ENCODE measurements at regions not wholly inside any gene's neighbourhood (a gene's known extent, or its start where the extent isn't known, plus 50 kb on each side); places are given as distances from the start of the nearest gene placed in this dataset.
A peak's percentile ranks its signal among the peaks of the same experiment; 100 is the strongest.

DNA sequence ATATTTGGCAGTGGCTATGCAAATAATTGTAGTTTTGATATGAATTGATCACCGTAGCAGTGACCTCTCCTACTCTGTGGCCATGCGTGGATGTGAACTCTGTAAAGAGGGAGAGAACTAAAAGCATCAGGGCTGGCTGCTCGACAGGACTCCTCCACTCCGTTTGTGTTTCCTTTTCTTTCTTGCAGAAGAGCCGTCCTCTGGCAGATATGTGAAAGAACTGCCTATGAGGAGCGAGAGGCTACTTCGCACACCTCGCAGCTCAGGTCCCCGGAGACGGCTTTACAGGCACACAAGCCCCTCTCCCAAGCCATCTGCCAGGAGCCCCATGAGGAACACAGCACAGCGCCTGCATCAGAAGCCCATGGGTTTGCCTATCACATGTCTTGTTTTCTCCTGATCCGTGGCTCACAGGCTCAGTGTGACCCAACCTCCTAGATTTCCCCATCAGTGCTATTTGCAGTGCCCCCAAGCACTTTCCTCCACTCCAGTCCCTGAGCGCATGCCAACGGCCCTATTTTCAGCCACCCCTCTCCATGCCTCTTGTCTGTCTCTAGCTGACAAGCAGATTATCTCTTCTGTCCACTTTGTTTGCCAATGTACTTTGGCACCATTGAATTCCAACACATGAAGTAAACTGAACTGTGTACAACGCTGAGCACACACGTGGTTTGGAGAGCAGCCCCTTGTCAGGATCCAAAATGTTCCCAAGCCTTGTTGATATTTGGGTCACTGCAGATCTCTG is 164.3 kb upstream of the AKR1E2 start:
- no peak overlapping the region for H3K4me3 ChIP-seq (ENCODE audit: low read depth, low read length)
- TF ChIP-seq, protein P1, sequence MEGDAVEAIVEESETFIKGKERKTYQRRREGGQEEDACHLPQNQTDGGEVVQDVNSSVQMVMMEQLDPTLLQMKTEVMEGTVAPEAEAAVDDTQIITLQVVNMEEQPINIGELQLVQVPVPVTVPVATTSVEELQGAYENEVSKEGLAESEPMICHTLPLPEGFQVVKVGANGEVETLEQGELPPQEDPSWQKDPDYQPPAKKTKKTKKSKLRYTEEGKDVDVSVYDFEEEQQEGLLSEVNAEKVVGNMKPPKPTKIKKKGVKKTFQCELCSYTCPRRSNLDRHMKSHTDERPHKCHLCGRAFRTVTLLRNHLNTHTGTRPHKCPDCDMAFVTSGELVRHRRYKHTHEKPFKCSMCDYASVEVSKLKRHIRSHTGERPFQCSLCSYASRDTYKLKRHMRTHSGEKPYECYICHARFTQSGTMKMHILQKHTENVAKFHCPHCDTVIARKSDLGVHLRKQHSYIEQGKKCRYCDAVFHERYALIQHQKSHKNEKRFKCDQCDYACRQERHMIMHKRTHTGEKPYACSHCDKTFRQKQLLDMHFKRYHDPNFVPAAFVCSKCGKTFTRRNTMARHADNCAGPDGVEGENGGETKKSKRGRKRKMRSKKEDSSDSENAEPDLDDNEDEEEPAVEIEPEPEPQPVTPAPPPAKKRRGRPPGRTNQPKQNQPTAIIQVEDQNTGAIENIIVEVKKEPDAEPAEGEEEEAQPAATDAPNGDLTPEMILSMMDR (IDR thresholded peaks at IDR 0.05; ENCODE audit: low read depth, low read length): no peak
- TF ChIP-seq POLR2A (IDR thresholded peaks at IDR 0.05; ENCODE audit: extremely low read depth, insufficient read length): no peak
- no peak for TF ChIP-seq MYC (IDR thresholded peaks at IDR 0.05; ENCODE audit: low read depth, low read length)
- TF ChIP-seq, protein P2, sequence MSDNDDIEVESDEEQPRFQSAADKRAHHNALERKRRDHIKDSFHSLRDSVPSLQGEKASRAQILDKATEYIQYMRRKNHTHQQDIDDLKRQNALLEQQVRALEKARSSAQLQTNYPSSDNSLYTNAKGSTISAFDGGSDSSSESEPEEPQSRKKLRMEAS (IDR thresholded peaks at IDR 0.05; ENCODE audit: low read depth, low read length): no peak
- peak; percentile 2 for DNase-seq (ENCODE audit: low read depth)

DNA sequence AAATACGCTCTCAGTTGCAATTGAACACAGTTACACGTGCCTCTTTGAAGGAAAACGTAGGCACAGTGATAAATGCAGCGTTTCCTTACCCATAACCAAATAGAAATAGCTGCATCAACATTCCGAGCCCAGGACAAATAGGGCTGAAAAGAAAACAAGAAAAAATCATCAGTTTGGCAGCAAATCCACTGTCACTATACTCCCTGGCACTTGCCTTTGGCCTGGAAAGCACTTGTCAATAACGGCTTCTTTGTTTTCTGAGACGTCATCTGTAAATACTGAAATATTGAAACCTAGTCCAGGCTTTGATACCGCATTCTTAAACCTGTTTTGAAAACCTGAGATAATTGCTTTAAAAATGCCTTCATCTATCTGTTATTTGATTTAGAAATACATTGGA is 167.2 kb upstream of the AKR1E2 start:
- no peak for DNase-seq (ENCODE audit: low read depth)
- TF ChIP-seq POLR2A (IDR thresholded peaks at IDR 0.05; ENCODE audit: extremely low read depth, insufficient read length): no peak
- H3K4me3 ChIP-seq (ENCODE audit: low read depth, low read length): no peak overlapping the region

DNA sequence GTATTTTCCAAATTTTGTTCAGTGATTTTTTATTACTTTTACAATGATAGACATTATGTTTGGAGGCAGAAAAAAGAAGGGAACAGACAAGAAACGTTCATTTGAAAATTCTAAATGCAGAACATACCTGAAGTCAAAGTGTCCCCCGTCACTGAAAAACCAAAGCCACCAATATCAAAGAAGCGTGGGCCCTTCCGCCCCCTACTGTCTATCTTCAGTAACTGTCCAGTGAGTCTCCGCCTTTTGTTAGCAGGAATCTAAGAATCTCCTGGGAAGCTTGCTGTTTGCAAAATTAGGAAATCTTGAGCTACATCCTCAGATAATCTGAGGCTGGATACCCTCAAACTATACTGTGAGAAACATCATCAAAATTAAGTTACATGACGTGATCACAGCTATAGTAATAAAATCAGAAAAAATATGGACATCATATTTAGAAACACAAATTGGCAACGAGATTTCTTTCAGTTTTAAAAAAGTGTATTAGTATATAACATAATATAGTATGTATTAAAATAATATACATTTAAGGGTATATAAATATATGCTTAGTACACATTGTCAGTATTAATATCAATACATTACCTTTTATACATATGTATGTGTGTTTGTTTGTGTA is 169.3 kb upstream of the AKR1E2 start:
- peak; percentile 54 for DNase-seq (ENCODE audit: low read depth)
- no peak overlapping the region for H3K4me3 ChIP-seq (ENCODE audit: low read depth, low read length)

DNA sequence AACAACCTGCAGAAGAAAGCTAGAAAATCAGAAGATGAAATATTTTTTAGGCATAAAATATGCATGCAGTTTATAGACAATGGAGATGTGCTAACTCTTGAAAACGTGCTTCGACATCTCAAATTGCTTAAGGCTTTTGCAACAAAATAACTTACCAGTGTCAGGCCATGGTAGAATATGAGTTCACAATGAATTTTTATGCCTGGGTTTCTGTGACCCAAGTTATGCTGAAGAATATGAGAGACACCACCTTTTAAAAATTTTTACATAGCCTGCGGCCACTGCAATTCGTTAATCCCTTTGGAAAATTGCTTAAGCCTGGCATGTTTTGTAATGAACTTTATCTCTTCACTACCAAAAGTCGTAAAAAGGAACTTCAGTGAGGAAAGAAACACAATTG is 170.1 kb upstream of the AKR1E2 start:
- no peak overlapping the region for H3K4me3 ChIP-seq (ENCODE audit: low read depth, low read length)
- DNase-seq (ENCODE audit: low read depth): no peak
- TF ChIP-seq, protein P2 (IDR thresholded peaks at IDR 0.05; ENCODE audit: low read depth, low read length): no peak

More for the DNA sequence above, 169.3 kb upstream of the AKR1E2 start:
- TF ChIP-seq POLR2A (IDR thresholded peaks at IDR 0.05; ENCODE audit: extremely low read depth, insufficient read length): no peak
- TF ChIP-seq, protein P1 (IDR thresholded peaks at IDR 0.05; ENCODE audit: low read depth, low read length): peak; percentile 66

DNA sequence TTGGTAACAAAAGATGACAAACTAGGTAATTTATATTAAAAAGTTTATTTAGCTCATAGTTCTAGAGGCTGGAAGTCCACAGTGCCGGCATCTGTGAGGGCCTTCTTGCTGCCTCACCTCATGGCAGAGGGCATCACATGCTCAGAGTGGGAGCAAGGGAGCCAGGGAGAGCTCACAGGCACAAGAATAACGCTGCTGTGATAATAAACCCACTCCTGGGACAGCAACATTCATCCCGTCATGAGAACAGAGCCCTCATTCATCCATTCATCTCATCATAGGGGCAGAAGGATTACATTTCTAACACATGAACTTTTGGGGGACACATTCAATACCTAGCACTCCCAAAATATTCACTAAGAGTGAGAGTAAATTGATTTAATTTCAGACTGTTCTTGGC is 170.6 kb upstream of the AKR1E2 start:
- TF ChIP-seq MYC (IDR thresholded peaks at IDR 0.05; ENCODE audit: low read depth, low read length) (no peak), POLR2A (IDR thresholded peaks at IDR 0.05; ENCODE audit: extremely low read depth, insufficient read length) (no peak)
- TF ChIP-seq, protein P2 (IDR thresholded peaks at IDR 0.05; ENCODE audit: low read depth, low read length): no peak
- TF ChIP-seq, protein P1 (IDR thresholded peaks at IDR 0.05; ENCODE audit: low read depth, low read length): no peak
- DNase-seq (ENCODE audit: low read depth): no peak
- H3K4me3 ChIP-seq (ENCODE audit: low read depth, low read length): no peak overlapping the region

DNA sequence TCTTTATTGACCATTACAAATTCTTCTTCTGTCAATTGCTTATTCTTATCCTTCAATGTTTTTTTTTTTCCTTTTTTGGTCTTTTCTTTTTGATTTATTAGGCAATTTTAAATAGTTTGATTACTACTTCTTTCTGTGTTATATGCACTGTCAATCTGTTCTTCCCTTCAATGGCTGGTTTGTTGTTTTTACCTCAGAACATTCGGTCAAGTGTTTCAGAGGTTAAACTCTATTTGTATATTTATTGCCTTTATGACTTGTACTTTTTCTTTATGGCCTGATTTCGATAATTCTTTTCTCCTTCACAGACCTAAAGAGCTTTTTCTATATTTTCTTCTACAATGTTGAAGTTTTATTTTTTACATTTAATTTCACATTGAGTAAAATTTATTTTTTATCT is 171.5 kb upstream of the AKR1E2 start:
- no peak for DNase-seq (ENCODE audit: low read depth)
- TF ChIP-seq, protein P1 (IDR thresholded peaks at IDR 0.05; ENCODE audit: low read depth, low read length): no peak
- TF ChIP-seq POLR2A (IDR thresholded peaks at IDR 0.05; ENCODE audit: extremely low read depth, insufficient read length) (no peak), MYC (IDR thresholded peaks at IDR 0.05; ENCODE audit: low read depth, low read length) (no peak)
- TF ChIP-seq, protein P2 (IDR thresholded peaks at IDR 0.05; ENCODE audit: low read depth, low read length): no peak
- H3K4me3 ChIP-seq (ENCODE audit: low read depth, low read length): no peak overlapping the region

DNA sequence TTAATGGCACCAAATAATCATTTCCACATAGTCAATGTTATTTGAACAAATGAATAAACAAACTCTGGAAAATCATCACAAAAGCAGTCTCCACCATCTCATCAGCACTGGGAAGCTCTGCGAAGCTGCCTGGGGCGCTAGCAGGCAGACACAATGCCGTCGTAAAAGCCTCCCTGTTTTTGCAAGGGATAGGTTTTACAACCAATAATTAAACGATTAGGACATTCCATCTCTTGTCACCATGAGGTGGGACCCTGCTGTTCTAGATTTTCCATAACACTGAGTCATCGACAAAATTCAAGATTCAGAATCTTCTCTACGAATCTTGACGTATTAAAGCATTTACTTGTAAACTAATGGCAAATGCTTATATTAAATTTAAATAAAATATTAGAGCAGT is 172.8 kb upstream of the AKR1E2 start:
- H3K4me3 ChIP-seq (ENCODE audit: low read depth, low read length): no peak overlapping the region
- TF ChIP-seq, protein P1 (IDR thresholded peaks at IDR 0.05; ENCODE audit: low read depth, low read length): no peak
- TF ChIP-seq, protein P2 (IDR thresholded peaks at IDR 0.05; ENCODE audit: low read depth, low read length): no peak
- TF ChIP-seq MYC (IDR thresholded peaks at IDR 0.05; ENCODE audit: low read depth, low read length): no peak
- no peak for DNase-seq (ENCODE audit: low read depth)

Data from NB4 (cell line).